K562 (cell line): ENCODE measurements at regions not wholly inside any gene's neighbourhood (a gene's known extent, or its start where the extent isn't known, plus 50 kb on each side); places are given as distances from the start of the nearest gene placed in this dataset.

Source experiments
- BACH1 ChIP-seq: fragments of 200-800 bp; sonication (Bioruptor generic); IDR thresholded peaks from 2 replicates; pipeline ENCODE4 v1.6.1; 2016; ENCODE audit warnings: missing genetic modification characterization, missing compliant biosample characterization
- BRD4 ChIP-seq: fragments of 200-600 bp; sonication (generic); IDR thresholded peaks from 2 replicates; pipeline ENCODE4 v1.6.1; 2017; ENCODE audit warnings: inconsistent platforms
- CEBPG ChIP-seq, 3 experiments: fragments of 200-800 bp in 1 of 3; sonication (Bioruptor generic) in 1 of 3; sonication (generic) in 1 of 3; formaldehyde crosslinking in 1 of 3; IDR thresholded peaks in 2 of 3; conservative IDR thresholded peaks in 1 of 3; 2 replicates each; pipeline versions ENCODE4 v1.6.1 to v1.8.0; 2016 to 2022; ENCODE audit warnings: missing compliant biosample characterization in 2 of 3, missing genetic modification characterization in 2 of 3, mild to moderate bottlenecking in 1 of 3, missing genetic modification reagents in 1 of 3
- CHD4 ChIP-seq: fragments of 200-600 bp; sonication (generic); IDR thresholded peaks from 3 replicates; pipeline ENCODE4 v1.6.1; 2012; ENCODE audit warnings: low read depth, mild to moderate bottlenecking, mixed read lengths, low read length, inconsistent platforms; ENCODE audit not compliant: insufficient read depth, insufficient replicate concordance, poor library complexity, severe bottlenecking
- EGR1 ChIP-seq: fragments of 450-650 bp; conservative IDR thresholded peaks from 2 replicates; pipeline ENCODE4 v1.6.1; 2017; ENCODE audit warnings: mild to moderate bottlenecking
- GATAD2A ChIP-seq: fragments of 450-650 bp; IDR thresholded peaks from 2 replicates; pipeline ENCODE4 v1.6.1; 2017
- JUND ChIP-seq, 2 experiments: IDR thresholded peaks; 2 replicates in 1 of 2; 3 replicates in 1 of 2; pipeline ENCODE4 v1.6.1; 2011; ENCODE audit warnings: borderline replicate concordance in 2 of 2, low read depth in 2 of 2, low read length in 2 of 2, improper control_type of control experiment in 1 of 2, missing biosample characterization in 1 of 2, missing genetic modification characterization in 1 of 2, missing genetic modification reagents in 1 of 2
- KDM1A ChIP-seq, 2 experiments: fragments of 450-650 bp; IDR thresholded peaks; 2 replicates each; pipeline ENCODE4 v1.6.1; 2016; ENCODE audit warnings: mild to moderate bottlenecking in 2 of 2
- KDM4B ChIP-seq, 2 experiments: fragments of 450-650 bp in 1 of 2; sonication (generic) in 1 of 2; IDR thresholded peaks; 2 replicates each; pipeline ENCODE4 v1.6.1; 2016 to 2017; ENCODE audit warnings: borderline replicate concordance in 2 of 2, antibody characterized with exemption in 1 of 2, low read depth in 1 of 2, mild to moderate bottlenecking in 1 of 2
- KHSRP ChIP-seq: fragments of 450-650 bp; IDR thresholded peaks from 2 replicates; pipeline ENCODE4 v1.6.1; 2017
- MGA ChIP-seq: fragments of 450-650 bp; IDR thresholded peaks from 2 replicates; pipeline ENCODE4 v1.6.1; 2016; ENCODE audit warnings: mild to moderate bottlenecking, moderate library complexity
- MTA2 ChIP-seq: fragments of 450-650 bp; IDR thresholded peaks from 2 replicates; pipeline ENCODE4 v1.6.1; 2016; ENCODE audit warnings: low read depth
- POLR2AphosphoS2 ChIP-seq: IDR thresholded peaks from 2 replicates; pipeline ENCODE4 v1.6.1; 2012; ENCODE audit warnings: low read length, improper control_type of control experiment
- TARDBP ChIP-seq: fragments of 450-650 bp; IDR thresholded peaks from 2 replicates; pipeline ENCODE4 v1.6.1; 2016
- TCFL5 ChIP-seq: fragments of 250-450 bp; sonication (Bioruptor Pico); conservative IDR thresholded peaks from 2 replicates; pipeline ENCODE4 v1.6.1; 2021; ENCODE audit warnings: mild to moderate bottlenecking, moderate library complexity, matching md5 sums
- TEAD4 ChIP-seq, 2 experiments: sonication (generic) in 1 of 2; formaldehyde crosslinking in 1 of 2; IDR thresholded peaks; 2 replicates each; pipeline versions ENCODE4 v1.6.1 to v1.8.0; 2012 to 2022; ENCODE audit warnings: borderline replicate concordance in 1 of 2, inconsistent platforms in 1 of 2, low read length in 1 of 2, mild to moderate bottlenecking in 1 of 2, missing genetic modification reagents in 1 of 2
- ZBTB17 ChIP-seq: fragments of 450-650 bp; formaldehyde crosslinking; IDR thresholded peaks from 2 replicates; pipeline ENCODE4 v1.4.0; 2020; ENCODE audit warnings: mild to moderate bottlenecking
- ZNF140 ChIP-seq: fragments of 250-450 bp; sonication (Bioruptor Pico); IDR thresholded peaks from 2 replicates; pipeline ENCODE4 v1.8.0; 2021; ENCODE audit warnings: moderate library complexity, mild to moderate bottlenecking, inconsistent platforms

GRCh38 chr2:65802298-65802942 is 370.0 kb upstream of the SPRED2 start (continued):
- TF ChIP-seq JUND (IDR thresholded peaks at IDR 0.05; ENCODE audit: borderline replicate concordance, low read depth, low read length) = no peak
- TF ChIP-seq JUND (tag; IDR thresholded peaks at IDR 0.05; ENCODE audit: borderline replicate concordance, low read depth, low read length) = 0 out of 3 replicates have a peak, but pooled peaks have one; percentile 23
- no peak for TF ChIP-seq TARDBP
- no peak for TF ChIP-seq BRD4
- no peak for TF ChIP-seq POLR2AphosphoS2
- no peak for TF ChIP-seq GATAD2A
- TF ChIP-seq BACH1 (tag) = no peak
- TF ChIP-seq KHSRP = no peak
- no peak for TF ChIP-seq CEBPG (CRISPR knock-in tag; IDR thresholded peaks at IDR 0.05)
- no peak for TF ChIP-seq CEBPG (tag; conservative IDR thresholded peaks at IDR 0.05 in 1 of 2, IDR thresholded peaks at IDR 0.05 in 1 of 2)
- no peak for TF ChIP-seq ZNF140 (CRISPR knock-in tag)
- no peak for TF ChIP-seq TCFL5 (CRISPR knock-in tag)
- TF ChIP-seq KDM1A (IDR thresholded peaks at IDR 0.05) = peak in 1 of 2 experiments; percentile 30; a peak in 1 of 4 replicates
- TF ChIP-seq CHD4 = no peak
- TF ChIP-seq EGR1 = no peak
- no peak for TF ChIP-seq MTA2
- no peak for TF ChIP-seq TEAD4 (IDR thresholded peaks at IDR 0.05; ENCODE audit: low read length)
- no peak for TF ChIP-seq TEAD4 (CRISPR knock-in tag; IDR thresholded peaks at IDR 0.05; ENCODE audit: borderline replicate concordance)
- no peak for TF ChIP-seq KDM4B (IDR thresholded peaks at IDR 0.05; ENCODE audit: borderline replicate concordance in 2 of 2, low read depth in 1 of 2)
- no peak for TF ChIP-seq MGA
- 0 out of 2 replicates have a peak, but pooled peaks have one; percentile 27 for TF ChIP-seq ZBTB17 (CRISPR knock-in tag)
